ENCODE measurements at regions not wholly inside any gene's neighbourhood (a gene's known extent, or its start where the extent isn't known, plus 50 kb on each side); places are given as distances from the start of the nearest gene placed in this dataset.
A peak's percentile ranks its signal among the peaks of the same experiment; 100 is the strongest.

- TF ChIP-seq EZH2 (IDR thresholded peaks at IDR 0.05; ENCODE audit: low read depth), result no peak
- TF ChIP-seq, protein P1, sequence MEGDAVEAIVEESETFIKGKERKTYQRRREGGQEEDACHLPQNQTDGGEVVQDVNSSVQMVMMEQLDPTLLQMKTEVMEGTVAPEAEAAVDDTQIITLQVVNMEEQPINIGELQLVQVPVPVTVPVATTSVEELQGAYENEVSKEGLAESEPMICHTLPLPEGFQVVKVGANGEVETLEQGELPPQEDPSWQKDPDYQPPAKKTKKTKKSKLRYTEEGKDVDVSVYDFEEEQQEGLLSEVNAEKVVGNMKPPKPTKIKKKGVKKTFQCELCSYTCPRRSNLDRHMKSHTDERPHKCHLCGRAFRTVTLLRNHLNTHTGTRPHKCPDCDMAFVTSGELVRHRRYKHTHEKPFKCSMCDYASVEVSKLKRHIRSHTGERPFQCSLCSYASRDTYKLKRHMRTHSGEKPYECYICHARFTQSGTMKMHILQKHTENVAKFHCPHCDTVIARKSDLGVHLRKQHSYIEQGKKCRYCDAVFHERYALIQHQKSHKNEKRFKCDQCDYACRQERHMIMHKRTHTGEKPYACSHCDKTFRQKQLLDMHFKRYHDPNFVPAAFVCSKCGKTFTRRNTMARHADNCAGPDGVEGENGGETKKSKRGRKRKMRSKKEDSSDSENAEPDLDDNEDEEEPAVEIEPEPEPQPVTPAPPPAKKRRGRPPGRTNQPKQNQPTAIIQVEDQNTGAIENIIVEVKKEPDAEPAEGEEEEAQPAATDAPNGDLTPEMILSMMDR (conservative IDR thresholded peaks at IDR 0.05), result no peak
- Histone ChIP-seq H3K36me3 (ENCODE audit: low read depth) (no peaks in the 10 kb centered on the region), H3K9me3 (ENCODE audit: insufficient read depth, low read depth) (no peaks in the 10 kb centered on the region), H3K4me1 (replicated peaks; ENCODE audit: insufficient read depth) (no peaks in the 10 kb centered on the region), H3K27ac (no peak overlapping the region), H3K79me2 (ENCODE audit: low read depth) (no peaks in the 10 kb centered on the region), H3K4me2 (no peak overlapping the region), H3K9me2 (ENCODE audit: insufficient read depth) (no peaks in the 10 kb centered on the region), H4K20me1 (ENCODE audit: insufficient read depth) (no peaks in the 10 kb centered on the region), H3K4me3 (no peak overlapping the region), H3K27me3 (ENCODE audit: insufficient read depth, low read depth) (no peaks in the 10 kb centered on the region), H2AFZ (no peak overlapping the region), H3F3A (ENCODE audit: insufficient read depth, low read depth) (no peaks in the 10 kb centered on the region)
- no peak for DNase-seq
- intact Hi-C loops (cut with micrococcal nuclease; ENCODE audit: unreplicated experiment), result no loop called here
- no TSS peak for BruUV-seq (replicated peaks)
- CTCF ChIA-PET, result no interaction called here
- POLR2A ChIA-PET (ENCODE audit: unreplicated experiment), result interaction anchor here (0.6 kb wide), 1 partner anchor 45 kb away, joined by 3 read pairs; no protein-coding TSS in a partner anchor
Observed at GRCh38 chr4:100644150-100644549, 126.3 kb upstream of the EMCN start.

GRCh38 chr4:100641336-100641735 lies 123.5 kb upstream of the EMCN start:
- no TSS peak for BruUV-seq (replicated peaks)

GRCh38 chr4:100635899-100636298 lies 118.1 kb upstream of the EMCN start:
- Histone ChIP-seq H3K27ac (no peak overlapping the region), H3K9me3 (ENCODE audit: insufficient read depth, low read depth) (no peaks in the 10 kb centered on the region), H2AFZ (no peak overlapping the region), H3K4me1 (replicated peaks; ENCODE audit: insufficient read depth) (peaks cover 9% of the 10 kb centered on the region; the same call in 1 of the 2 replicates), H3K9me2 (ENCODE audit: insufficient read depth) (no peaks in the 10 kb centered on the region), H3K4me3 (no peak overlapping the region), H3K36me3 (ENCODE audit: low read depth) (no peaks in the 10 kb centered on the region), H3F3A (ENCODE audit: insufficient read depth, low read depth) (no peaks in the 10 kb centered on the region), H4K20me1 (ENCODE audit: insufficient read depth) (no peaks in the 10 kb centered on the region), H3K79me2 (ENCODE audit: low read depth) (no peaks in the 10 kb centered on the region), H3K27me3 (ENCODE audit: insufficient read depth, low read depth) (no peaks in the 10 kb centered on the region), H3K4me2 (no peak overlapping the region)
- BruUV-seq (replicated peaks), result no TSS peak
- intact Hi-C loops (cut with micrococcal nuclease; ENCODE audit: unreplicated experiment), result no loop called here
- no peak for TF ChIP-seq EZH2 (IDR thresholded peaks at IDR 0.05; ENCODE audit: low read depth)
- TF ChIP-seq, protein P1 (conservative IDR thresholded peaks at IDR 0.05), result no peak
- DNase-seq, result peak; percentile 23 to 65
- ChIA-PET CTCF (no interaction called here), POLR2A (ENCODE audit: unreplicated experiment) (no interaction called here)

More at GRCh38 chr4:100641336-100641735, 123.5 kb upstream of the EMCN start:
- H3K4me2 ChIP-seq, result no peak overlapping the region
- H2AFZ ChIP-seq, result no peak overlapping the region
- no peaks in the 10 kb centered on the region for H3K36me3 ChIP-seq (ENCODE audit: low read depth)
- no peak overlapping the region for H3K27ac ChIP-seq
- H3K4me3 ChIP-seq, result no peak overlapping the region
- no peaks in the 10 kb centered on the region for H4K20me1 ChIP-seq (ENCODE audit: insufficient read depth)
- no peaks in the 10 kb centered on the region for H3K27me3 ChIP-seq (ENCODE audit: insufficient read depth, low read depth)
- TF ChIP-seq, protein P1 (conservative IDR thresholded peaks at IDR 0.05), result no peak
- TF ChIP-seq EZH2 (IDR thresholded peaks at IDR 0.05; ENCODE audit: low read depth), result no peak
- H3K79me2 ChIP-seq (ENCODE audit: low read depth), result no peaks in the 10 kb centered on the region
- H3K9me2 ChIP-seq (ENCODE audit: insufficient read depth), result no peaks in the 10 kb centered on the region
- ChIA-PET POLR2A (ENCODE audit: unreplicated experiment) (interaction anchor here (0.6 kb wide), 1 partner anchor 20 kb away, joined by 3 read pairs; no protein-coding TSS in a partner anchor), CTCF (no interaction called here)
- intact Hi-C loops (cut with micrococcal nuclease; ENCODE audit: unreplicated experiment), result no loop called here
- H3K9me3 ChIP-seq (ENCODE audit: insufficient read depth, low read depth), result no peaks in the 10 kb centered on the region
- no peaks in the 10 kb centered on the region for H3F3A ChIP-seq (ENCODE audit: insufficient read depth, low read depth)
- no peaks in the 10 kb centered on the region for H3K4me1 ChIP-seq (replicated peaks; ENCODE audit: insufficient read depth)
- no peak for DNase-seq
